H1 (cell line): ENCODE measurements at regions not wholly inside any gene's neighbourhood (a gene's known extent, or its start where the extent isn't known, plus 50 kb on each side); places are given as distances from the start of the nearest gene placed in this dataset.

Experiments used
- CTCF ChIA-PET: fragments of 300-600 bp; sonication (Branson Sonifier 250); formaldehyde crosslinking; loops from one replicate; lab custom pipeline; 2021; ENCODE audit not compliant: partially characterized antibody; lab: Charles Lee
- POLR2A ChIA-PET: fragments of 300-600 bp; sonication (Branson Sonifier 250); formaldehyde crosslinking; loops from one replicate; lab custom pipeline; 2021; ENCODE audit warnings: inconsistent platforms; ENCODE audit not compliant: partially characterized antibody; lab: Charles Lee
- DNase-seq, 2 experiments: peaks; one replicate each; pipeline versions ENCODE4 v3.0.0 to v3.0.0-alpha.2; 2010 to 2022; ENCODE audit warnings: low spot score in 2 of 2, low read depth in 1 of 2, mixed read lengths in 1 of 2
- FAIRE-seq: peaks from 2 replicates; lab custom pipeline; 2011; peaks lifted over from hg19 to GRCh38; lab: Jason Lieb, UNC
- H2AFZ ChIP-seq: 2 replicates; pipeline ENCODE4 v1.8.1; 2012; ENCODE audit warnings: low read length, inconsistent platforms
- H2AK5ac ChIP-seq: 2 replicates; pipeline ENCODE4 v1.6.1; 2013; ENCODE audit warnings: low read depth, low read length
- H2BK120ac ChIP-seq: replicated peaks from 2 replicates; pipeline ENCODE3; 2013; ENCODE audit warnings: low read depth, low read length, inconsistent platforms
- H2BK12ac ChIP-seq: 2 replicates; pipeline ENCODE4 v1.6.1; 2013; ENCODE audit warnings: low read depth, low read length
- H2BK15ac ChIP-seq: 2 replicates; pipeline ENCODE4 v1.6.1; 2013; ENCODE audit warnings: low read length
- H2BK20ac ChIP-seq: 2 replicates; pipeline ENCODE4 v1.6.1; 2013; ENCODE audit warnings: low read length
- H2BK5ac ChIP-seq: 2 replicates; pipeline ENCODE4 v1.6.1; 2013; ENCODE audit warnings: low read depth, low read length
- H3K14ac ChIP-seq: 2 replicates; pipeline ENCODE4 v1.6.1; 2013; ENCODE audit warnings: inconsistent platforms; ENCODE audit not compliant: insufficient read length
- H3K18ac ChIP-seq: 2 replicates; pipeline ENCODE4 v1.6.1; 2013; ENCODE audit warnings: low read length; ENCODE audit errors: extremely low read depth
- H3K23ac ChIP-seq: 2 replicates; pipeline ENCODE4 v1.6.1; 2013; ENCODE audit warnings: inconsistent platforms; ENCODE audit not compliant: insufficient read length
- H3K23me2 ChIP-seq: 2 replicates; pipeline ENCODE4 v1.6.1; 2013; ENCODE audit warnings: low read depth, low read length
- H3K27ac ChIP-seq: 2 replicates; pipeline ENCODE4 v1.6.1; 2011; ENCODE audit warnings: low read depth, low read length, inconsistent platforms
- H3K27me3 ChIP-seq, 4 experiments: replicated peaks in 1 of 4; 1 replicate in 1 of 4; 2 replicates in 3 of 4; pipeline versions ENCODE4 v1.6.1 to v1.8.1; 2011 to 2013; ENCODE audit warnings: low read length in 3 of 4, mild to moderate bottlenecking in 3 of 4, inconsistent platforms in 2 of 4, mixed read lengths in 2 of 4, moderate library complexity in 1 of 4; ENCODE audit not compliant: control insufficient read depth in 3 of 4, insufficient read depth in 3 of 4; ENCODE audit errors: extremely low read depth in 1 of 4
- H3K36me3 ChIP-seq, 4 experiments: 2 replicates each; pipeline versions ENCODE4 v1.6.1 to v1.8.1; 2011 to 2013; ENCODE audit warnings: mild to moderate bottlenecking in 4 of 4, low read length in 3 of 4, moderate library complexity in 2 of 4, control low read depth in 1 of 4, inconsistent platforms in 1 of 4; ENCODE audit not compliant: insufficient read depth in 4 of 4, control insufficient read depth in 2 of 4
- H3K4ac ChIP-seq: replicated peaks from 2 replicates; pipeline ENCODE3; 2013; ENCODE audit warnings: low read length, low read depth, mixed read lengths, inconsistent platforms; ENCODE audit not compliant: insufficient read length
- H3K4me1 ChIP-seq, 4 experiments: replicated peaks in 1 of 4; 1 replicate in 1 of 4; 2 replicates in 3 of 4; pipeline versions ENCODE4 v1.6.1 to v1.8.1; 2011 to 2013; ENCODE audit warnings: low read length in 3 of 4, inconsistent platforms in 2 of 4, mixed read lengths in 1 of 4; ENCODE audit not compliant: insufficient read depth in 4 of 4, control insufficient read depth in 3 of 4
- H3K4me2 ChIP-seq, 2 experiments: 2 replicates each; pipeline versions ENCODE4 v1.6.1 to v1.8.1; 2011 to 2013; ENCODE audit warnings: low read depth in 2 of 2, low read length in 2 of 2, control low read depth in 1 of 2, inconsistent platforms in 1 of 2, mild to moderate bottlenecking in 1 of 2; ENCODE audit not compliant: insufficient read depth in 1 of 2
- H3K4me3 ChIP-seq, 4 experiments: fragments of 200-600, 300-600 bp in 1 of 4; sonication (generic), shearing (Covaris generic), sonication (Bioruptor Twin) in 1 of 4; 2 replicates each; pipeline versions ENCODE4 v1.5.1 to v1.8.1; 2011 to 2016; ENCODE audit warnings: low read length in 4 of 4, low read depth in 3 of 4, control low read depth in 2 of 4, inconsistent platforms in 2 of 4, mild to moderate bottlenecking in 2 of 4, mixed read lengths in 1 of 4, moderate library complexity in 1 of 4; ENCODE audit not compliant: insufficient read depth in 2 of 4; ENCODE audit errors: extremely low read depth in 1 of 4
- H3K56ac ChIP-seq: replicated peaks from 2 replicates; pipeline ENCODE3; 2013; ENCODE audit warnings: low read depth, mild to moderate bottlenecking, mixed read lengths, low read length, inconsistent platforms; ENCODE audit not compliant: insufficient read length
- H3K79me1 ChIP-seq: 2 replicates; pipeline ENCODE4 v1.6.1; 2013; ENCODE audit warnings: low read depth, low read length, control low read depth
- H3K79me2 ChIP-seq, 2 experiments: 2 replicates each; pipeline versions ENCODE4 v1.6.1 to v1.8.1; 2012 to 2013; ENCODE audit warnings: low read length in 2 of 2, mild to moderate bottlenecking in 2 of 2, inconsistent platforms in 1 of 2; ENCODE audit not compliant: insufficient read depth in 2 of 2, control insufficient read depth in 1 of 2
- H3K9ac ChIP-seq, 4 experiments: replicated peaks in 1 of 4; 1 replicate in 1 of 4; 2 replicates in 3 of 4; pipeline versions ENCODE4 v1.6.1 to v1.8.1; 2011 to 2013; ENCODE audit warnings: low read depth in 3 of 4, low read length in 3 of 4, control low read depth in 2 of 4, mild to moderate bottlenecking in 2 of 4, moderate library complexity in 2 of 4, inconsistent platforms in 1 of 4; ENCODE audit errors: extremely low read depth in 1 of 4
- H3K9me3 ChIP-seq, 2 experiments: 2 replicates each; pipeline versions ENCODE4 v1.6.1 to v1.8.1; 2012 to 2013; ENCODE audit warnings: mild to moderate bottlenecking in 2 of 2, moderate library complexity in 2 of 2, control low read depth in 1 of 2, inconsistent platforms in 1 of 2, low read depth in 1 of 2, low read length in 1 of 2, mixed read lengths in 1 of 2; ENCODE audit not compliant: insufficient read depth in 2 of 2
- H4K20me1 ChIP-seq, 2 experiments: replicated peaks in 1 of 2; 2 replicates each; pipeline versions ENCODE3 to v1.8.1; 2011 to 2013; ENCODE audit warnings: inconsistent platforms in 2 of 2, low read length in 2 of 2, mild to moderate bottlenecking in 1 of 2; ENCODE audit not compliant: insufficient read depth in 2 of 2, control insufficient read depth in 1 of 2
- H4K5ac ChIP-seq: 2 replicates; pipeline ENCODE4 v1.6.1; 2013; ENCODE audit warnings: low read length, low read depth, mixed read lengths, inconsistent platforms; ENCODE audit not compliant: insufficient read length
- H4K8ac ChIP-seq: 2 replicates; pipeline ENCODE4 v1.8.0; 2013; ENCODE audit warnings: mild to moderate bottlenecking, moderate library complexity, low read length, inconsistent platforms; ENCODE audit not compliant: insufficient read depth; ENCODE audit errors: extremely low read depth
- H4K91ac ChIP-seq: replicated peaks from 2 replicates; pipeline ENCODE3; 2013; ENCODE audit warnings: low read length, mixed read lengths, inconsistent platforms; ENCODE audit not compliant: insufficient read length
- CBX8 ChIP-seq: fragments of 300-800, 300-1000 bp; sonication (generic); IDR thresholded peaks from 2 replicates; pipeline ENCODE4 v1.7.1; 2016; ENCODE audit warnings: low read depth, low read length, borderline replicate concordance
- EZH2 ChIP-seq: fragments of 200-600 bp; sonication (generic); IDR thresholded peaks from 2 replicates; pipeline ENCODE4 v1.7.1; 2012; ENCODE audit warnings: low read depth, mild to moderate bottlenecking, moderate library complexity, low read length, inconsistent platforms; ENCODE audit not compliant: severe bottlenecking
- GABPA ChIP-seq: IDR thresholded peaks from 2 replicates; pipeline ENCODE4 v1.6.1; 2011; ENCODE audit warnings: mild to moderate bottlenecking, low read length, moderate library complexity, borderline replicate concordance; ENCODE audit not compliant: insufficient read depth
- HDAC2 ChIP-seq, 2 experiments: fragments of 300-600 bp in 1 of 2; sonication (generic) in 1 of 2; IDR thresholded peaks; 2 replicates each; pipeline ENCODE4 v1.6.1; 2011 to 2012; ENCODE audit warnings: low read depth in 2 of 2, low read length in 2 of 2, mild to moderate bottlenecking in 2 of 2, moderate library complexity in 2 of 2, borderline replicate concordance in 1 of 2, inconsistent platforms in 1 of 2
- KDM4A ChIP-seq: IDR thresholded peaks from one replicate; pipeline ENCODE4 v1.7.1; 2012; ENCODE audit warnings: low read depth, mild to moderate bottlenecking, moderate library complexity, low read length, inconsistent platforms; ENCODE audit not compliant: severe bottlenecking
- KDM5A ChIP-seq: fragments of 200-600 bp; IDR thresholded peaks from 2 replicates; pipeline ENCODE4 v1.7.1; 2012; ENCODE audit warnings: mild to moderate bottlenecking, low read length, inconsistent platforms, mixed read lengths
- MAFK ChIP-seq: IDR thresholded peaks from 2 replicates; pipeline ENCODE4 v1.6.1; 2012; ENCODE audit warnings: low read depth, mild to moderate bottlenecking, improper control_type of control experiment, low read length
- PHF8 ChIP-seq: fragments of 200-600 bp; sonication (generic); conservative IDR thresholded peaks from 2 replicates; pipeline ENCODE4 v1.7.1; 2012; ENCODE audit warnings: low read depth, mild to moderate bottlenecking, inconsistent platforms, low read length, moderate library complexity
- RFX5 ChIP-seq: IDR thresholded peaks from 2 replicates; pipeline ENCODE4 v1.6.1; 2011; ENCODE audit warnings: low read depth, low read length, improper control_type of control experiment, borderline replicate concordance
- RNF2 ChIP-seq: fragments of 200-900, 300-1000 bp; sonication (generic); IDR thresholded peaks from 2 replicates; pipeline ENCODE4 v1.7.1; 2016; ENCODE audit warnings: borderline replicate concordance, low read depth, mild to moderate bottlenecking, antibody characterized with exemption, low read length; ENCODE audit not compliant: poor library complexity, severe bottlenecking; ENCODE audit errors: missing control alignments
- SAP30 ChIP-seq: fragments of 300-600 bp; sonication (generic); IDR thresholded peaks from 2 replicates; pipeline ENCODE4 v1.7.1; 2012; ENCODE audit warnings: low read length, moderate library complexity, mild to moderate bottlenecking, inconsistent platforms; ENCODE audit not compliant: insufficient read depth, insufficient replicate concordance
- SP4 ChIP-seq: IDR thresholded peaks from 2 replicates; pipeline ENCODE4 v1.6.1; 2012; ENCODE audit warnings: low read length, inconsistent platforms

- Histone ChIP-seq H3K27ac (no peak overlapping the region), H3K18ac (no peak overlapping the region), H3K4me1 (no peaks in the 10 kb centered on the region), H3K23ac (no peak overlapping the region), H2BK20ac (no peak overlapping the region), H3K4me3 (no peak overlapping the region), H3K14ac (no peak overlapping the region), H2BK5ac (no peak overlapping the region), H2AFZ (no peak overlapping the region), H3K9ac (no peak overlapping the region), H2BK12ac (no peak overlapping the region), H3K4ac (no peak overlapping the region), H3K9me3 (no peaks in the 10 kb centered on the region), H3K79me1 (no peaks in the 10 kb centered on the region), H3K4me2 (no peak overlapping the region), H3K79me2 (no peaks in the 10 kb centered on the region), H3K27me3 (no peaks in the 10 kb centered on the region), H3K23me2 (no peaks in the 10 kb centered on the region), H2BK120ac (no peak overlapping the region), H4K5ac (no peak overlapping the region), H2AK5ac (no peak overlapping the region), H4K91ac (no peak overlapping the region), H3K36me3 (no peaks in the 10 kb centered on the region), H2BK15ac (no peak overlapping the region), H4K20me1 (no peaks in the 10 kb centered on the region), H3K56ac (no peak overlapping the region), H4K8ac (no peak overlapping the region)
- DNase-seq (no peak), FAIRE-seq (no peak)
- ChIA-PET POLR2A (interaction anchor here (0.9 kb wide), 1 partner anchor 93 kb away, joined by 3 read pairs; no protein-coding TSS in a partner anchor), CTCF (interaction anchor here (0.8 to 1.5 kb wide), 4 partner anchors 12 to 292 kb away, joined by 3 to 6 read pairs (median 4); no protein-coding TSS in a partner anchor)
- TF ChIP-seq PHF8: no peak
- no peak for TF ChIP-seq RNF2
- TF ChIP-seq MAFK: no peak
- TF ChIP-seq GABPA: no peak
- TF ChIP-seq CBX8: no peak
- no peak for TF ChIP-seq RFX5
- TF ChIP-seq KDM5A: no peak
- no peak for TF ChIP-seq SP4
- TF ChIP-seq KDM4A: no peak
- no peak for TF ChIP-seq EZH2
- no peak for TF ChIP-seq HDAC2 (IDR thresholded peaks at IDR 0.05; ENCODE audit: borderline replicate concordance in 1 of 2, low read depth in 2 of 2, low read length in 2 of 2)
- no peak for TF ChIP-seq SAP30
Observed at GRCh38 chr12:59405992-59406391, 189.8 kb upstream of the SLC16A7 start.
